ENCODE measurements at regions not wholly inside any gene's neighbourhood (a gene's known extent, or its start where the extent isn't known, plus 50 kb on each side); places are given as distances from the start of the nearest gene placed in this dataset.

DNA sequence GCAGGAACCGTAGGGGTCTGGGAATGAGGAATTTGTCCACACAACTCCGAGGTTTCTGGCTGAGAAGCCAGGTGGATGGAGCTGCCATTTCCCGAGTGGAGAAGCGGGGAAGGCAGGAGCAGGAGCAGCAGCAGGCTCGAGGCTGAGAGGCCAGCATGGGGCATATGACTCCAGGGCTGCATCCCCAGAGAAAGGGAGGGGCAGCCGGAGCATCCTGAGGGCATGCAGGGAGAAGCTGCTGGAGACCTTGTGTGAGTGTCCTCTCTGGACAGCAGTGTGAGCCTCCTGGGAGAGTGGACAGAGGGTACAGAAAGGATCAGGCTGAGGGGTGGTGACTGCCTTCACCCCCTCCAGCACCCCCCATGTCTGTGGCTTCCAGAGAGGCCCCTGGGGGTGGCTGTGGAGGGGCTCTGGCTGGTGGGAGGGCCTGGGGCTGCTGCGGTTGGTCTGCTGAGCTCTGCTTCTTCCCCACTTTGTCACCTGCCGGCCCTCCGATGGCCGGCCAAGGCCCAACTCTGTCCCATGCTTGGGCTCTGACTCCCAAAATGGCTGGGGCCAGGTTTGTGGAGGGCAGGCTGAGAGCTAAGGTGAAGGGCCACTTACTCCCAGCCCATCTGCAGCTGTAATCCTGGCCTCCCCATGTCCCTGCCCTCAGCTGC is 633.1 kb downstream of the MATN1 start:
- peaks cover 39% of the 10 kb centered on the region for H3K9me3 Mint-ChIP-seq
- peaks cover 4% of the 10 kb centered on the region for H3K27me3 Mint-ChIP-seq (ENCODE audit: insufficient read depth)
- H3K4me1 Mint-ChIP-seq (ENCODE audit: low read depth), result peaks cover under 1% of the 10 kb centered on the region; the same call in 1 of the 2 replicates
- H3K4me3 Mint-ChIP-seq, result no peak overlapping the region
- no peak for DNase-seq
- peaks cover 18% of the 10 kb centered on the region for H3K36me3 Mint-ChIP-seq (ENCODE audit: low read depth)
- TF ChIP-seq, protein P1, sequence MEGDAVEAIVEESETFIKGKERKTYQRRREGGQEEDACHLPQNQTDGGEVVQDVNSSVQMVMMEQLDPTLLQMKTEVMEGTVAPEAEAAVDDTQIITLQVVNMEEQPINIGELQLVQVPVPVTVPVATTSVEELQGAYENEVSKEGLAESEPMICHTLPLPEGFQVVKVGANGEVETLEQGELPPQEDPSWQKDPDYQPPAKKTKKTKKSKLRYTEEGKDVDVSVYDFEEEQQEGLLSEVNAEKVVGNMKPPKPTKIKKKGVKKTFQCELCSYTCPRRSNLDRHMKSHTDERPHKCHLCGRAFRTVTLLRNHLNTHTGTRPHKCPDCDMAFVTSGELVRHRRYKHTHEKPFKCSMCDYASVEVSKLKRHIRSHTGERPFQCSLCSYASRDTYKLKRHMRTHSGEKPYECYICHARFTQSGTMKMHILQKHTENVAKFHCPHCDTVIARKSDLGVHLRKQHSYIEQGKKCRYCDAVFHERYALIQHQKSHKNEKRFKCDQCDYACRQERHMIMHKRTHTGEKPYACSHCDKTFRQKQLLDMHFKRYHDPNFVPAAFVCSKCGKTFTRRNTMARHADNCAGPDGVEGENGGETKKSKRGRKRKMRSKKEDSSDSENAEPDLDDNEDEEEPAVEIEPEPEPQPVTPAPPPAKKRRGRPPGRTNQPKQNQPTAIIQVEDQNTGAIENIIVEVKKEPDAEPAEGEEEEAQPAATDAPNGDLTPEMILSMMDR (IDR thresholded peaks at IDR 0.05), result no peak
- H3K27ac Mint-ChIP-seq, result no peak overlapping the region

- Mint-ChIP-seq H3K9me3 (peaks cover 36% of the 10 kb centered on the region), H3K27me3 (ENCODE audit: insufficient read depth) (peaks cover 4% of the 10 kb centered on the region), H3K4me1 (ENCODE audit: low read depth) (peaks cover 13% of the 10 kb centered on the region), H3K27ac (no peak overlapping the region), H3K36me3 (ENCODE audit: low read depth) (peaks cover 18% of the 10 kb centered on the region), H3K4me3 (no peak overlapping the region)
- TF ChIP-seq, protein P1 (IDR thresholded peaks at IDR 0.05), result no peak
- no peak for DNase-seq
These were observed 634.4 kb downstream of the MATN1 start for GRCh38 chr1:30089024-30089430.

- H3K36me3 Mint-ChIP-seq (ENCODE audit: low read depth), result peaks cover 17% of the 10 kb centered on the region
- H3K9me3 Mint-ChIP-seq, result peaks cover 32% of the 10 kb centered on the region
- no peak for DNase-seq
- no peak overlapping the region for H3K27ac Mint-ChIP-seq
- no peak overlapping the region for H3K4me3 Mint-ChIP-seq
- peaks cover 17% of the 10 kb centered on the region for H3K4me1 Mint-ChIP-seq (ENCODE audit: low read depth)
- peaks cover 4% of the 10 kb centered on the region for H3K27me3 Mint-ChIP-seq (ENCODE audit: insufficient read depth)
- TF ChIP-seq, protein P1 (IDR thresholded peaks at IDR 0.05), result no peak
These were observed 634.8 kb downstream of the MATN1 start for GRCh38 chr1:30088594-30088993.

DNA sequence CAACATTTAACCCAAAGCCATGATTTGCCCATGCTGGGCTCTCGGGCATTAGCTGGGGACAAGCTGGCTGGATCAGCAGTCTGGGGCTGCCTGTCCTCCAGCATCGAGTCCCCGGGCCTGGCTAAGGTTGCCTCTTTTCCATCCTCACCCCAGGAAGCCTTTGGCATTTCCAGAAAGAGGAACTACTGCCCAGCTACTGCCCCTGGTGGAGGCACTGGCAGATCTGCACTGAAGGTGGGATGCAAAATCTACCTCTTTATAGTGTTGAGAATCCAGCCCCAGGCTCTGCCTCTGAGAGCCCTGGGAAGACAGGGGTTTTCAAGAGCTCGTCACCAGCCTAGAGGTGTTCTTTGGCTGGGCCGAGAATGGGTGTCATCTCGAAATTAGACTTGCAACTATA is 635.9 kb downstream of the MATN1 start:
- peaks cover 3% of the 10 kb centered on the region for H3K27me3 Mint-ChIP-seq (ENCODE audit: insufficient read depth)
- peaks cover 21% of the 10 kb centered on the region for H3K9me3 Mint-ChIP-seq
- TF ChIP-seq, protein P1 (IDR thresholded peaks at IDR 0.05), result peak; percentile 66
- H3K27ac Mint-ChIP-seq, result no peak overlapping the region
- DNase-seq, result peak; percentile 25
- H3K4me1 Mint-ChIP-seq (ENCODE audit: low read depth), result peaks cover 27% of the 10 kb centered on the region
- H3K36me3 Mint-ChIP-seq (ENCODE audit: low read depth), result peaks cover 7% of the 10 kb centered on the region
- H3K4me3 Mint-ChIP-seq, result no peak overlapping the region

GRCh38 chr1:30085811-30086770 is 637.3 kb downstream of the MATN1 start:
- no peak overlapping the region for H3K4me3 Mint-ChIP-seq
- no peak overlapping the region; the same call in 1 of the 2 replicates for H3K27ac Mint-ChIP-seq
- TF ChIP-seq, protein P1 (IDR thresholded peaks at IDR 0.05), result peak; percentile 90
- no peak for DNase-seq
- peaks cover 27% of the 10 kb centered on the region for H3K4me1 Mint-ChIP-seq (ENCODE audit: low read depth)
- H3K36me3 Mint-ChIP-seq (ENCODE audit: low read depth), result no peaks in the 10 kb centered on the region
- peaks cover 5% of the 10 kb centered on the region for H3K27me3 Mint-ChIP-seq (ENCODE audit: insufficient read depth)
- H3K9me3 Mint-ChIP-seq, result peaks cover 7% of the 10 kb centered on the region

All from HFFc6 (cell line).